GM23338 (cell line): ENCODE measurements at regions not wholly inside any gene's neighbourhood (a gene's known extent, or its start where the extent isn't known, plus 50 kb on each side); places are given as distances from the start of the nearest gene placed in this dataset.

Experiments
- ATAC-seq: fragments of 200-7000 bp; cut with Tn5 transposase; 3 replicates; pipeline ENCODE4 v1.9.1; 2020
- DNase-seq: peaks from one replicate; pipeline ENCODE4 v3.0.0-alpha.2; 2015; ENCODE audit warnings: low spot score
- H2AFZ ChIP-seq: fragments of 200-600 bp; sonication (generic); 2 replicates; pipeline ENCODE4 v1.8.0; 2016; ENCODE audit warnings: antibody characterized with exemption, mild to moderate bottlenecking, moderate library complexity
- H3F3A ChIP-seq: fragments of 200-600 bp; sonication (generic); replicated peaks from 2 replicates; pipeline ENCODE4 v1.8.0; 2017; ENCODE audit warnings: antibody characterized with exemption, mixed run types, low read depth
- H3K27ac ChIP-seq: fragments of 200-600 bp; sonication (generic); 2 replicates; pipeline ENCODE4 v1.6.1; 2016; ENCODE audit warnings: low read depth
- H3K27me3 ChIP-seq: fragments of 200-600 bp; sonication (generic); 2 replicates; pipeline ENCODE4 v1.8.0; 2016; ENCODE audit warnings: mild to moderate bottlenecking, mixed run types, moderate library complexity; ENCODE audit not compliant: insufficient read depth
- H3K36me3 ChIP-seq: fragments of 200-600 bp; sonication (generic); 2 replicates; pipeline ENCODE4 v1.8.0; 2016; ENCODE audit warnings: mild to moderate bottlenecking; ENCODE audit not compliant: insufficient read depth
- H3K4me1 ChIP-seq: fragments of 200-600 bp; sonication (generic); 2 replicates; pipeline ENCODE4 v1.8.0; 2016; ENCODE audit warnings: mild to moderate bottlenecking, moderate library complexity; ENCODE audit not compliant: insufficient read depth
- H3K4me2 ChIP-seq: fragments of 200-600 bp; sonication (generic); 2 replicates; pipeline ENCODE4 v1.7.1; 2017; ENCODE audit warnings: mixed run types
- H3K4me3 ChIP-seq: fragments of 200-600 bp; sonication (generic); 2 replicates; pipeline ENCODE4 v1.6.1; 2016; ENCODE audit warnings: mixed run types
- H3K79me2 ChIP-seq: fragments of 200-600 bp; sonication (generic); replicated peaks from 2 replicates; pipeline ENCODE4 v1.8.0; 2017; ENCODE audit warnings: mild to moderate bottlenecking; ENCODE audit not compliant: insufficient read depth
- H3K9me2 ChIP-seq: fragments of 200-600 bp; sonication (generic); 2 replicates; pipeline ENCODE4 v1.8.0; 2017; ENCODE audit not compliant: insufficient read depth
- H4K20me1 ChIP-seq: fragments of 200-600 bp; sonication (generic); replicated peaks from 2 replicates; pipeline ENCODE4 v1.8.0; 2017; ENCODE audit warnings: mild to moderate bottlenecking; ENCODE audit not compliant: insufficient read depth
- H3K27ac Mint-ChIP-seq: 2 replicates; pipeline ENCODE4 v1.8.0; 2020; ENCODE audit warnings: inconsistent platforms, mild to moderate bottlenecking, moderate library complexity, mixed read lengths
- H3K27me3 Mint-ChIP-seq: 3 replicates; pipeline ENCODE4 v1.8.0; 2022; ENCODE audit warnings: low read depth, mild to moderate bottlenecking, moderate library complexity, mixed read lengths, inconsistent platforms; ENCODE audit not compliant: insufficient read depth, poor library complexity
- H3K36me3 Mint-ChIP-seq: 3 replicates; pipeline ENCODE4 v1.8.0; 2021; ENCODE audit warnings: low read depth, mild to moderate bottlenecking, inconsistent platforms, moderate library complexity, mixed read lengths
- H3K4me1 Mint-ChIP-seq: 3 replicates; pipeline ENCODE4 v1.8.0; 2020; ENCODE audit warnings: mild to moderate bottlenecking, inconsistent platforms, mixed read lengths
- H3K4me3 Mint-ChIP-seq: 3 replicates; pipeline ENCODE4 v1.8.0; 2021; ENCODE audit warnings: moderate library complexity, mild to moderate bottlenecking, inconsistent platforms, mixed read lengths
- H3K9me3 Mint-ChIP-seq: 3 replicates; pipeline ENCODE4 v1.8.0; 2020; ENCODE audit warnings: moderate library complexity, mild to moderate bottlenecking, inconsistent platforms, mixed read lengths
- CREB1 ChIP-seq: fragments of 250-450 bp; sonication (Bioruptor Pico); IDR thresholded peaks from 2 replicates; pipeline ENCODE4 v1.5.0; 2020; ENCODE audit warnings: low read depth, mild to moderate bottlenecking, moderate library complexity
- EZH2 ChIP-seq: fragments of 200-600 bp; sonication (generic); IDR thresholded peaks from one replicate; pipeline ENCODE4 v1.8.0; 2017; ENCODE audit warnings: antibody characterized with exemption, mild to moderate bottlenecking, low read depth; ENCODE audit not compliant: unreplicated experiment
- EZH2phosphoT487 ChIP-seq: fragments of 200-600 bp; sonication (generic); IDR thresholded peaks from one replicate; pipeline ENCODE4 v1.8.1; 2018; ENCODE audit warnings: antibody characterized with exemption; ENCODE audit not compliant: unreplicated experiment
- JUNB ChIP-seq: IDR thresholded peaks from one replicate; pipeline ENCODE4 v1.6.1; 2016; ENCODE audit warnings: antibody characterized with exemption; ENCODE audit not compliant: unreplicated experiment
- NANOG ChIP-seq: IDR thresholded peaks from 2 replicates; pipeline ENCODE4 v1.6.1; 2016; ENCODE audit warnings: antibody characterized with exemption, borderline replicate concordance
- POLR2AphosphoS5 ChIP-seq: IDR thresholded peaks from 2 replicates; pipeline ENCODE4 v1.6.1; 2016; ENCODE audit warnings: antibody characterized with exemption, low read depth
- REST ChIP-seq: IDR thresholded peaks from one replicate; pipeline ENCODE4 v1.6.1; 2018; ENCODE audit warnings: antibody characterized with exemption; ENCODE audit not compliant: unreplicated experiment
- STAT1 ChIP-seq: IDR thresholded peaks from one replicate; pipeline ENCODE4 v1.6.1; 2016; ENCODE audit warnings: antibody characterized with exemption; ENCODE audit not compliant: unreplicated experiment
- ZNF114 ChIP-seq: fragments of 250-450 bp; sonication (Bioruptor Pico); IDR thresholded peaks from 2 replicates; pipeline ENCODE4 v1.5.0; 2020; ENCODE audit warnings: mild to moderate bottlenecking, moderate library complexity
- ZNF331 ChIP-seq: fragments of 250-450 bp; sonication (Bioruptor Pico); IDR thresholded peaks from 2 replicates; pipeline ENCODE4 v1.5.0; 2020; ENCODE audit warnings: low read depth, mild to moderate bottlenecking, moderate library complexity
- TF ChIP-seq, protein P1 (sequence below): IDR thresholded peaks from 2 replicates; pipeline ENCODE4 v1.6.1; 2016; ENCODE audit warnings: antibody characterized with exemption
- TF ChIP-seq, protein P2 (sequence below), 2 experiments: fragments of 200-600 bp in 1 of 2; sonication (generic) in 1 of 2; conservative IDR thresholded peaks; 2 replicates each; pipeline versions ENCODE4 v1.5.1 to v1.6.1; 2016 to 2017; ENCODE audit warnings: antibody characterized with exemption in 2 of 2, low read depth in 2 of 2, mild to moderate bottlenecking in 2 of 2, moderate library complexity in 1 of 2
- TF ChIP-seq, protein P3 (sequence below): fragments of 250-450 bp; sonication (Bioruptor Pico); IDR thresholded peaks from 2 replicates; pipeline ENCODE4 v1.5.0; 2020; ENCODE audit warnings: mild to moderate bottlenecking, moderate library complexity

- no peaks in the 10 kb centered on the region for H3K9me2 ChIP-seq
- DNase-seq (no peak), ATAC-seq (no peak)
- Mint-ChIP-seq H3K27ac (no peak overlapping the region), H3K27me3 (no peaks in the 10 kb centered on the region), H3K4me3 (no peak overlapping the region), H3K9me3 (no peaks in the 10 kb centered on the region), H3K4me1 (peaks cover 9% of the 10 kb centered on the region; the same call in 2 of the 3 replicates), H3K36me3 (no peaks in the 10 kb centered on the region)
- H3K79me2 ChIP-seq: no peaks in the 10 kb centered on the region
- H3K27ac ChIP-seq: no peak overlapping the region
- no peaks in the 10 kb centered on the region for H3K36me3 ChIP-seq
- H4K20me1 ChIP-seq: no peaks in the 10 kb centered on the region
- H3K4me3 ChIP-seq: no peak overlapping the region
- H3K27me3 ChIP-seq: no peaks in the 10 kb centered on the region
- H3F3A ChIP-seq: no peaks in the 10 kb centered on the region
- TF ChIP-seq NANOG (no peak), REST (no peak), EZH2phosphoT487 (no peak), JUNB (no peak), STAT1 (no peak), CREB1 (CRISPR knock-in tag) (no peak), ZNF114 (CRISPR knock-in tag) (no peak), POLR2AphosphoS5 (no peak), ZNF331 (CRISPR knock-in tag) (no peak), EZH2 (no peak)
- TF ChIP-seq, protein P1, sequence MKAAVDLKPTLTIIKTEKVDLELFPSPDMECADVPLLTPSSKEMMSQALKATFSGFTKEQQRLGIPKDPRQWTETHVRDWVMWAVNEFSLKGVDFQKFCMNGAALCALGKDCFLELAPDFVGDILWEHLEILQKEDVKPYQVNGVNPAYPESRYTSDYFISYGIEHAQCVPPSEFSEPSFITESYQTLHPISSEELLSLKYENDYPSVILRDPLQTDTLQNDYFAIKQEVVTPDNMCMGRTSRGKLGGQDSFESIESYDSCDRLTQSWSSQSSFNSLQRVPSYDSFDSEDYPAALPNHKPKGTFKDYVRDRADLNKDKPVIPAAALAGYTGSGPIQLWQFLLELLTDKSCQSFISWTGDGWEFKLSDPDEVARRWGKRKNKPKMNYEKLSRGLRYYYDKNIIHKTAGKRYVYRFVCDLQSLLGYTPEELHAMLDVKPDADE: no peak
- TF ChIP-seq, protein P2, sequence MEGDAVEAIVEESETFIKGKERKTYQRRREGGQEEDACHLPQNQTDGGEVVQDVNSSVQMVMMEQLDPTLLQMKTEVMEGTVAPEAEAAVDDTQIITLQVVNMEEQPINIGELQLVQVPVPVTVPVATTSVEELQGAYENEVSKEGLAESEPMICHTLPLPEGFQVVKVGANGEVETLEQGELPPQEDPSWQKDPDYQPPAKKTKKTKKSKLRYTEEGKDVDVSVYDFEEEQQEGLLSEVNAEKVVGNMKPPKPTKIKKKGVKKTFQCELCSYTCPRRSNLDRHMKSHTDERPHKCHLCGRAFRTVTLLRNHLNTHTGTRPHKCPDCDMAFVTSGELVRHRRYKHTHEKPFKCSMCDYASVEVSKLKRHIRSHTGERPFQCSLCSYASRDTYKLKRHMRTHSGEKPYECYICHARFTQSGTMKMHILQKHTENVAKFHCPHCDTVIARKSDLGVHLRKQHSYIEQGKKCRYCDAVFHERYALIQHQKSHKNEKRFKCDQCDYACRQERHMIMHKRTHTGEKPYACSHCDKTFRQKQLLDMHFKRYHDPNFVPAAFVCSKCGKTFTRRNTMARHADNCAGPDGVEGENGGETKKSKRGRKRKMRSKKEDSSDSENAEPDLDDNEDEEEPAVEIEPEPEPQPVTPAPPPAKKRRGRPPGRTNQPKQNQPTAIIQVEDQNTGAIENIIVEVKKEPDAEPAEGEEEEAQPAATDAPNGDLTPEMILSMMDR (conservative IDR thresholded peaks at IDR 0.05; ENCODE audit: low read depth in 2 of 2): no peak
- TF ChIP-seq, protein P3, sequence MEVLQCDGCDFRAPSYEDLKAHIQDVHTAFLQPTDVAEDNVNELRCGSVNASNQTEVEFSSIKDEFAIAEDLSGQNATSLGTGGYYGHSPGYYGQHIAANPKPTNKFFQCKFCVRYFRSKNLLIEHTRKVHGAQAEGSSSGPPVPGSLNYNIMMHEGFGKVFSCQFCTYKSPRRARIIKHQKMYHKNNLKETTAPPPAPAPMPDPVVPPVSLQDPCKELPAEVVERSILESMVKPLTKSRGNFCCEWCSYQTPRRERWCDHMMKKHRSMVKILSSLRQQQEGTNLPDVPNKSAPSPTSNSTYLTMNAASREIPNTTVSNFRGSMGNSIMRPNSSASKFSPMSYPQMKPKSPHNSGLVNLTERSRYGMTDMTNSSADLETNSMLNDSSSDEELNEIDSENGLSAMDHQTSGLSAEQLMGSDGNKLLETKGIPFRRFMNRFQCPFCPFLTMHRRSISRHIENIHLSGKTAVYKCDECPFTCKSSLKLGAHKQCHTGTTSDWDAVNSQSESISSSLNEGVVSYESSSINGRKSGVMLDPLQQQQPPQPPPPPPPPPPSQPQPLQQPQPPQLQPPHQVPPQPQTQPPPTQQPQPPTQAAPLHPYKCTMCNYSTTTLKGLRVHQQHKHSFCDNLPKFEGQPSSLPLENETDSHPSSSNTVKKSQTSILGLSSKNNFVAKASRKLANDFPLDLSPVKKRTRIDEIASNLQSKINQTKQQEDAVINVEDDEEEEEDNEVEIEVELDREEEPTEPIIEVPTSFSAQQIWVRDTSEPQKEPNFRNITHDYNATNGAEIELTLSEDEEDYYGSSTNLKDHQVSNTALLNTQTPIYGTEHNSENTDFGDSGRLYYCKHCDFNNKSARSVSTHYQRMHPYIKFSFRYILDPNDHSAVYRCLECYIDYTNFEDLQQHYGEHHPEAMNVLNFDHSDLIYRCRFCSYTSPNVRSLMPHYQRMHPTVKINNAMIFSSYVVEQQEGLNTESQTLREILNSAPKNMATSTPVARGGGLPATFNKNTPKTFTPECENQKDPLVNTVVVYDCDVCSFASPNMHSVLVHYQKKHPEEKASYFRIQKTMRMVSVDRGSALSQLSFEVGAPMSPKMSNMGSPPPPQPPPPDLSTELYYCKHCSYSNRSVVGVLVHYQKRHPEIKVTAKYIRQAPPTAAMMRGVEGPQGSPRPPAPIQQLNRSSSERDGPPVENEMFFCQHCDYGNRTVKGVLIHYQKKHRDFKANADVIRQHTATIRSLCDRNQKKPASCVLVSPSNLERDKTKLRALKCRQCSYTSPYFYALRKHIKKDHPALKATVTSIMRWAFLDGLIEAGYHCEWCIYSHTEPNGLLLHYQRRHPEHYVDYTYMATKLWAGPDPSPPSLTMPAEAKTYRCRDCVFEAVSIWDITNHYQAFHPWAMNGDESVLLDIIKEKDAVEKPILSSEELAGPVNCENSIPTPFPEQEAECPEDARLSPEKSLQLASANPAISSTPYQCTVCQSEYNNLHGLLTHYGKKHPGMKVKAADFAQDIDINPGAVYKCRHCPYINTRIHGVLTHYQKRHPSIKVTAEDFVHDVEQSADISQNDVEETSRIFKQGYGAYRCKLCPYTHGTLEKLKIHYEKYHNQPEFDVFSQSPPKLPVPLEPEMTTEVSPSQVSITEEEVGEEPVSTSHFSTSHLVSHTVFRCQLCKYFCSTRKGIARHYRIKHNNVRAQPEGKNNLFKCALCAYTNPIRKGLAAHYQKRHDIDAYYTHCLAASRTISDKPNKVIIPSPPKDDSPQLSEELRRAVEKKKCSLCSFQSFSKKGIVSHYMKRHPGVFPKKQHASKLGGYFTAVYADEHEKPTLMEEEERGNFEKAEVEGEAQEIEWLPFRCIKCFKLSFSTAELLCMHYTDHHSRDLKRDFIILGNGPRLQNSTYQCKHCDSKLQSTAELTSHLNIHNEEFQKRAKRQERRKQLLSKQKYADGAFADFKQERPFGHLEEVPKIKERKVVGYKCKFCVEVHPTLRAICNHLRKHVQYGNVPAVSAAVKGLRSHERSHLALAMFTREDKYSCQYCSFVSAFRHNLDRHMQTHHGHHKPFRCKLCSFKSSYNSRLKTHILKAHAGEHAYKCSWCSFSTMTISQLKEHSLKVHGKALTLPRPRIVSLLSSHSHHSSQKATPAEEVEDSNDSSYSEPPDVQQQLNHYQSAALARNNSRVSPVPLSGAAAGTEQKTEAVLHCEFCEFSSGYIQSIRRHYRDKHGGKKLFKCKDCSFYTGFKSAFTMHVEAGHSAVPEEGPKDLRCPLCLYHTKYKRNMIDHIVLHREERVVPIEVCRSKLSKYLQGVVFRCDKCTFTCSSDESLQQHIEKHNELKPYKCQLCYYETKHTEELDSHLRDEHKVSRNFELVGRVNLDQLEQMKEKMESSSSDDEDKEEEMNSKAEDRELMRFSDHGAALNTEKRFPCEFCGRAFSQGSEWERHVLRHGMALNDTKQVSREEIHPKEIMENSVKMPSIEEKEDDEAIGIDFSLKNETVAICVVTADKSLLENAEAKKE (CRISPR knock-in tag): no peak
- H3K4me2 ChIP-seq: no peak overlapping the region
- H2AFZ ChIP-seq: no peak overlapping the region
- 0 out of 2 replicates have a peak, but pooled peaks cover 8% of the 10 kb centered on the region for H3K4me1 ChIP-seq
These were observed 173.9 kb downstream of the DUSP10 start for GRCh38 chr1:221567859-221568507.
